ENCODE measurements at regions not wholly inside any gene's neighbourhood (a gene's known extent, or its start where the extent isn't known, plus 50 kb on each side); places are given as distances from the start of the nearest gene placed in this dataset.

DNA sequence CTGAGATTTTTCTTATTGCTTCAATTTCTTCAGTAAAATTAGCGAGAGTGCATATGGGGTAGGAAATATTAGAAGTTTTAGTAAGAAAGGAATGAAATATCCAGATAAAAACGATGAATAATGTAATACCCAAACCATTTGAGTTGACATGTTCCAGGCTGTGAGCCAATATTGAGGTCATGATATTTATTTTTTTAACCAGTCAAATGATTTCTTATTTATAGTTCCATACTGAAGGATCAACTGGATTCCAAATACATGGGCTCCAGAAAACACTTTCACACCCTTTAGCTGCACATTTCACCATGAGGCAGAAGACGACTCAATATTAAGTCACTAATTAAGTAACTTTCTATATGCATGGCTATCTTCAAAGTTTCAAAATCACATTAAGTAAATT lies 312.5 kb downstream of the PPP1R3A start:
- TF ChIP-seq, protein P1, sequence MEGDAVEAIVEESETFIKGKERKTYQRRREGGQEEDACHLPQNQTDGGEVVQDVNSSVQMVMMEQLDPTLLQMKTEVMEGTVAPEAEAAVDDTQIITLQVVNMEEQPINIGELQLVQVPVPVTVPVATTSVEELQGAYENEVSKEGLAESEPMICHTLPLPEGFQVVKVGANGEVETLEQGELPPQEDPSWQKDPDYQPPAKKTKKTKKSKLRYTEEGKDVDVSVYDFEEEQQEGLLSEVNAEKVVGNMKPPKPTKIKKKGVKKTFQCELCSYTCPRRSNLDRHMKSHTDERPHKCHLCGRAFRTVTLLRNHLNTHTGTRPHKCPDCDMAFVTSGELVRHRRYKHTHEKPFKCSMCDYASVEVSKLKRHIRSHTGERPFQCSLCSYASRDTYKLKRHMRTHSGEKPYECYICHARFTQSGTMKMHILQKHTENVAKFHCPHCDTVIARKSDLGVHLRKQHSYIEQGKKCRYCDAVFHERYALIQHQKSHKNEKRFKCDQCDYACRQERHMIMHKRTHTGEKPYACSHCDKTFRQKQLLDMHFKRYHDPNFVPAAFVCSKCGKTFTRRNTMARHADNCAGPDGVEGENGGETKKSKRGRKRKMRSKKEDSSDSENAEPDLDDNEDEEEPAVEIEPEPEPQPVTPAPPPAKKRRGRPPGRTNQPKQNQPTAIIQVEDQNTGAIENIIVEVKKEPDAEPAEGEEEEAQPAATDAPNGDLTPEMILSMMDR (IDR thresholded peaks at IDR 0.05 in 2 of 3, conservative IDR thresholded peaks at IDR 0.05 in 1 of 3; ENCODE audit: control insufficient read depth in 2 of 3, extremely low read depth in 1 of 3, insufficient read depth in 1 of 3, low read depth in 3 of 3, low read length in 3 of 3), result no peak
- TF ChIP-seq SMC3 (IDR thresholded peaks at IDR 0.05; ENCODE audit: borderline replicate concordance, low read length) (no peak), YY1 (IDR thresholded peaks at IDR 0.05; ENCODE audit: low read depth, low read length) (no peak), TAF1 (IDR thresholded peaks at IDR 0.05; ENCODE audit: borderline replicate concordance, low read depth, low read length) (no peak), CEBPB (IDR thresholded peaks at IDR 0.05; ENCODE audit: borderline replicate concordance in 1 of 2, low read depth in 2 of 2, low read length in 2 of 2) (no peak), HDAC6 (IDR thresholded peaks at IDR 0.05; ENCODE audit: unreplicated experiment) (no peak), EZH2 (IDR thresholded peaks at IDR 0.05; ENCODE audit: borderline replicate concordance, control insufficient read depth, low read depth, low read length) (no peak), ESRRA (IDR thresholded peaks at IDR 0.05; ENCODE audit: low read length) (no peak), SUZ12 (IDR thresholded peaks at IDR 0.05; ENCODE audit: unreplicated experiment) (no peak)
- TF ChIP-seq, protein P2, sequence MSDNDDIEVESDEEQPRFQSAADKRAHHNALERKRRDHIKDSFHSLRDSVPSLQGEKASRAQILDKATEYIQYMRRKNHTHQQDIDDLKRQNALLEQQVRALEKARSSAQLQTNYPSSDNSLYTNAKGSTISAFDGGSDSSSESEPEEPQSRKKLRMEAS (IDR thresholded peaks at IDR 0.05; ENCODE audit: low read depth, low read length), result no peak
